ENCODE measurements at regions not wholly inside any gene's neighbourhood (a gene's known extent, or its start where the extent isn't known, plus 50 kb on each side); places are given as distances from the start of the nearest gene placed in this dataset.

DNA sequence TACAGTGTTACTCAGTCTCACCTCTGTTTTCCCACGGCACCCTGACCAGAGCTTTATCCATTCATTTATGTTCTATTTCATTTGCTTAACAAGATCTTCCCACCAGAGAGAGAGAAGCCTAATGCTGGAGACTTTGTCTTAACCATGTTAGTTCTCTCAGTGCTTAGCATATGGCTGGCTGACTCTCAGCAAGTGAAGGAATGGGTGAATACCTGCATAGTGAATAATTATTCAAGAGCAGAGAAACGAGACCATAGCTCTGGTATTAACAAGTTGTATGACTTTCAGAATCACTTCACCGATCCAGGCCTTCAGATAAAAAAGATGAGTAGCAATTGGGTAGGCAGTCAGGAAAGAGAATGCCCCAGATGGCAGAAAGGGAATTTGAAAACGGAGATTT is 686.3 kb downstream of the LIG4 start:
- TF ChIP-seq, protein P1, sequence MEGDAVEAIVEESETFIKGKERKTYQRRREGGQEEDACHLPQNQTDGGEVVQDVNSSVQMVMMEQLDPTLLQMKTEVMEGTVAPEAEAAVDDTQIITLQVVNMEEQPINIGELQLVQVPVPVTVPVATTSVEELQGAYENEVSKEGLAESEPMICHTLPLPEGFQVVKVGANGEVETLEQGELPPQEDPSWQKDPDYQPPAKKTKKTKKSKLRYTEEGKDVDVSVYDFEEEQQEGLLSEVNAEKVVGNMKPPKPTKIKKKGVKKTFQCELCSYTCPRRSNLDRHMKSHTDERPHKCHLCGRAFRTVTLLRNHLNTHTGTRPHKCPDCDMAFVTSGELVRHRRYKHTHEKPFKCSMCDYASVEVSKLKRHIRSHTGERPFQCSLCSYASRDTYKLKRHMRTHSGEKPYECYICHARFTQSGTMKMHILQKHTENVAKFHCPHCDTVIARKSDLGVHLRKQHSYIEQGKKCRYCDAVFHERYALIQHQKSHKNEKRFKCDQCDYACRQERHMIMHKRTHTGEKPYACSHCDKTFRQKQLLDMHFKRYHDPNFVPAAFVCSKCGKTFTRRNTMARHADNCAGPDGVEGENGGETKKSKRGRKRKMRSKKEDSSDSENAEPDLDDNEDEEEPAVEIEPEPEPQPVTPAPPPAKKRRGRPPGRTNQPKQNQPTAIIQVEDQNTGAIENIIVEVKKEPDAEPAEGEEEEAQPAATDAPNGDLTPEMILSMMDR (IDR thresholded peaks at IDR 0.05): no peak
- no peak for TF ChIP-seq POLR2A (IDR thresholded peaks at IDR 0.05)
